ENCODE measurements at regions not wholly inside any gene's neighbourhood (a gene's known extent, or its start where the extent isn't known, plus 50 kb on each side); places are given as distances from the start of the nearest gene placed in this dataset.

GRCh38 chr4:111230265-111230664 lies 607.4 kb upstream of the PITX2 start:
- Histone ChIP-seq H3K27ac (ENCODE audit: low read depth, low read length) (no peak overlapping the region), H3K4me1 (ENCODE audit: control insufficient read depth, insufficient read depth, low read length) (no peaks in the 10 kb centered on the region), H3K36me3 (ENCODE audit: control insufficient read depth, insufficient read depth, low read length) (no peaks in the 10 kb centered on the region), H3K4me3 (ENCODE audit: low read length) (no peak overlapping the region), H3K9ac (ENCODE audit: extremely low read depth, low read length, poor library complexity, severe bottlenecking) (no peak overlapping the region), H3K9me3 (ENCODE audit: control insufficient read depth, low read length) (no peaks in the 10 kb centered on the region), H3K27me3 (ENCODE audit: control insufficient read depth, insufficient read depth, low read length, poor library complexity, severe bottlenecking) (no peaks in the 10 kb centered on the region)
- Mint-ChIP-seq H3K36me3 (ENCODE audit: low read depth) (no peaks in the 10 kb centered on the region), H3K9me3 (no peaks in the 10 kb centered on the region), H3K27ac (no peak overlapping the region), H3K27me3 (ENCODE audit: insufficient read depth) (no peaks in the 10 kb centered on the region), H3K4me1 (no peaks in the 10 kb centered on the region), H3K4me3 (no peak overlapping the region)
- no peak for DNase-seq
- TF ChIP-seq CTCF (conservative IDR thresholded peaks at IDR 0.05): no peak
- 82% methylated on average over 1 of the region's 1 CpG; no CpG with 5 or more reads in 1 of the 2 experiments for WGBS, 2 experiments (ENCODE audit: insufficient coverage in 1 of 2, insufficient read length in 1 of 2)

GRCh38 chr4:111231281-111231680 lies 608.4 kb upstream of the PITX2 start:
- Mint-ChIP-seq H3K4me3 (no peak overlapping the region), H3K27ac (no peak overlapping the region), H3K4me1 (no peaks in the 10 kb centered on the region), H3K9me3 (no peaks in the 10 kb centered on the region), H3K27me3 (ENCODE audit: insufficient read depth) (no peaks in the 10 kb centered on the region), H3K36me3 (ENCODE audit: low read depth) (no peaks in the 10 kb centered on the region)
- no peak overlapping the region for H3K9ac ChIP-seq (ENCODE audit: extremely low read depth, low read length, poor library complexity, severe bottlenecking)
- H3K27me3 ChIP-seq (ENCODE audit: control insufficient read depth, insufficient read depth, low read length, poor library complexity, severe bottlenecking): no peaks in the 10 kb centered on the region
- DNase-seq: no peak
- no peaks in the 10 kb centered on the region for H3K36me3 ChIP-seq (ENCODE audit: control insufficient read depth, insufficient read depth, low read length)
- no peak overlapping the region for H3K4me3 ChIP-seq (ENCODE audit: low read length)
- H3K4me1 ChIP-seq (ENCODE audit: control insufficient read depth, insufficient read depth, low read length): no peaks in the 10 kb centered on the region
- H3K27ac ChIP-seq (ENCODE audit: low read depth, low read length): no peak overlapping the region
- no peak for TF ChIP-seq CTCF (conservative IDR thresholded peaks at IDR 0.05)
- 90 to 92% methylated on average over 2 to 4 of the region's 4 CpGs for WGBS, 2 experiments (ENCODE audit: insufficient coverage in 1 of 2, insufficient read length in 1 of 2)
- no peaks in the 10 kb centered on the region for H3K9me3 ChIP-seq (ENCODE audit: control insufficient read depth, low read length)

GRCh38 chr4:111234939-111235338 lies 612.1 kb upstream of the PITX2 start:
- Histone ChIP-seq H3K9ac (ENCODE audit: extremely low read depth, low read length, poor library complexity, severe bottlenecking) (no peak overlapping the region), H3K4me3 (ENCODE audit: low read length) (no peak overlapping the region), H3K9me3 (ENCODE audit: control insufficient read depth, low read length) (no peaks in the 10 kb centered on the region), H3K27me3 (ENCODE audit: control insufficient read depth, insufficient read depth, low read length, poor library complexity, severe bottlenecking) (no peaks in the 10 kb centered on the region), H3K36me3 (ENCODE audit: control insufficient read depth, insufficient read depth, low read length) (no peaks in the 10 kb centered on the region), H3K27ac (ENCODE audit: low read depth, low read length) (no peak overlapping the region), H3K4me1 (ENCODE audit: control insufficient read depth, insufficient read depth, low read length) (no peaks in the 10 kb centered on the region)
- H3K27ac Mint-ChIP-seq: no peak overlapping the region
- no peaks in the 10 kb centered on the region for H3K9me3 Mint-ChIP-seq
- no peaks in the 10 kb centered on the region for H3K27me3 Mint-ChIP-seq (ENCODE audit: insufficient read depth)
- H3K36me3 Mint-ChIP-seq (ENCODE audit: low read depth): no peaks in the 10 kb centered on the region
- no peak overlapping the region for H3K4me3 Mint-ChIP-seq
- no peak for TF ChIP-seq CTCF (conservative IDR thresholded peaks at IDR 0.05)
- no peaks in the 10 kb centered on the region for H3K4me1 Mint-ChIP-seq
- DNase-seq: no peak
- WGBS, 2 experiments (ENCODE audit: insufficient coverage in 1 of 2, insufficient read length in 1 of 2): 88 to 90% methylated on average over 6 to 8 of the region's 8 CpGs
